Stimulated activated CD4-positive, alpha-beta T cell treated with anti-CD3 and anti-CD28 coated beads, Interleukin-1b, Interleukin-23, amount 100 ng/mL, for 24 hours (primary cell): ENCODE measurements at regions not wholly inside any gene's neighbourhood (a gene's known extent, or its start where the extent isn't known, plus 50 kb on each side); places are given as distances from the start of the nearest gene placed in this dataset.
"Not testable (repeated sequence)": the region's sequence is repeated elsewhere in the genome, so short reads cannot be mapped to it uniquely, and the experiment has no call there.

Experiments
- DNase-seq, 4 experiments: peaks; one replicate each; pipeline ENCODE4 v3.0.0-alpha.2; 2020; ENCODE audit warnings: low read depth in 4 of 4, low spot score in 1 of 4

DNA sequence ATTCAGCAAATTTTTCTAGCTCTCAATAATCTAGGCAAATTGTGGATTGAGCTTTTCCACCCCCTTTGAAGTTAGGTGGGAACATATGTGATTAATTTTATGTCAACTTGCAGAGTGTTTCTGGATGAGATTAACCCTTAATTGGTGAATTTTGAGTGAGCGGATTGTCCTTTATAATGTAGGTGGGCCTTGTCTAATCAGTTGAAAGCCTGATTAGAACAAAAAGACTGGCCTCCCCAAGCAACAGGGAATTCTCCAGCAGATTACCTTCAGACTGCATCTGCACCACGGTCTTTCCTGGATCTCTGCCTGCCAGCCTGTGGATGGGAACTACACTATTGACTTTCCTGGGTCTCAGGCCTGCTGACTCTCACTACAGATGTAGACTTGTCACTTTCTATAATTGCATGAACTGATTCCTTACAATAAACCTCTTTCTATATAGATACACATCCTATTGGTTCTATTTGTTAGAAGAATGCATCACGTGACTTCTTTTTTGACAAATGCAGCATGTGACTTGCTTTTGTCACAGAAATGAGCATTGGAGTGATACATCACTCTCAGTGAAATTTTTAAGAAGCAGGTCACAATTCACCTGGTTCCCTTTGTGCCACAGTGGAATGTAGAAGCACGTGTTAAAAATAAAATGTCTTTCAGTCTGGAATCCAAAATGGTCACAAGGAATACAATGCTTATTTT is 1038.3 kb downstream of the CDH11 start:
- no peak for DNase-seq

DNA sequence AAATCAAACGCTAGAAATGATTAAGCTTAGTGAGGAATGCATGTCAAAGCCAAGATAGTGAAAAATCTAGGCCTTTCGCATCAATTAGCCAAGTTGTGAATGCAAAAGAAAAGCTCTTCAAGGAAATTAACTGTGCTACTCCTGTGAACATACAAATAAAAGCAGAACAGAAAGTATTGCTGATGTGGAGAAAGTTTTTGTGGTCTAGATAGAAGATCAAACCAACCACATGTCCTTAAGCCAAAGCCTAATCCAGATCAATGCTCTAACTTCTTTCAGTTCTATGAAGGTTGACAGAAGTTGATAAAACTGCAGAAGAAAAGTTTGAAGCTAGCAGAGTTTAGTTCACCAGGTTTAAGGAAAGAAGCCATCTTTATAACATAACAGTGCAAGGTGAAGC is 1044.6 kb downstream of the CDH11 start:
- no peak for DNase-seq

DNA sequence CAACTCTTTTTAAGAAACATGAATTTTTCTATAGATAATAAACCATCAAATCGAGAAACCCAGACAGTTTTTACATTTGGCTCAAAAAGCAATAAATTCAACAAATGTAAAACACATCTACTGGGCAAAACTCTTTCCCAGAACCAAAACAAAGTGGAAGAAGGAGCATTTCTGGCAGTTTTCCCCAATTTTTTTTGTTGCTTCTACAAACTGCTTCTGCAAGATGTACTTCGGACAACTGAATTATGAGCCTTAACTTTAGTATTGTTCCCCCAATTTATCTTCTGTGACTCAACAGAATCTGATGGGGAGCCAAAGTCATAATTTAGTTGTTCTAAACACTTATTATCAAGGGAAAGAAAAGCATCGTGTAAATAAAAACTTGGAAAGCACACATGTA is 1047.2 kb downstream of the CDH11 start:
- no peak for DNase-seq

DNA sequence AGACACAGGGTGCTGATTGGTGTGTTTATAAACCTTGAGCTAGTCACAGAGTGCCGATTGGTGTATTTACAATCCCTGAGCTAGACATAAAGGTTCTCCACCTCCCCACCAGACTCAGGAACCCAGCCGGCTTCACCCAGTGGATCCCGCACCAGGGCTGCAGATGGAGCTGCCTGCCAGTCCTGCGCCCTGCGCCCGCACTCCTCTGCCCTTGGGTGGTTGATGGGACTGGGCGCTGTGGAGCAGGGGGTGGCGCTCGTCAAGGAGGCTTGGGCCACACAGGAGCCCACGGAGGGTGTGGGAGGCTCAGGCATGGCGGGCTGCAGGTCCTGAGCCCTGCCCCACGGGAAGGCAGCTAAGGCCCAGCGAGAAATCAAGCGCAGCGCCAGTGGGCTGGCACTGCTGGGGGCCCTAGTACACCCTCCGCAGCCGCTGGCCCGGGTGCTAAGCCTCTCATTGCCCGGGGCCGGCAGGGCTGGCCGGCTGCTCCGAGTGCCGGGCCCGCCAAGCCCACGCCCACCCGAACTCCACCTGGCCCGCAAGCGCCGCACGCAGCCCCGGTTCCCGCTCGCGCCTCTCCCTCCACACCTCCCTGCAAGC is 1049.6 kb downstream of the CDH11 start:
- DNase-seq, result not testable (repeated sequence)

DNA sequence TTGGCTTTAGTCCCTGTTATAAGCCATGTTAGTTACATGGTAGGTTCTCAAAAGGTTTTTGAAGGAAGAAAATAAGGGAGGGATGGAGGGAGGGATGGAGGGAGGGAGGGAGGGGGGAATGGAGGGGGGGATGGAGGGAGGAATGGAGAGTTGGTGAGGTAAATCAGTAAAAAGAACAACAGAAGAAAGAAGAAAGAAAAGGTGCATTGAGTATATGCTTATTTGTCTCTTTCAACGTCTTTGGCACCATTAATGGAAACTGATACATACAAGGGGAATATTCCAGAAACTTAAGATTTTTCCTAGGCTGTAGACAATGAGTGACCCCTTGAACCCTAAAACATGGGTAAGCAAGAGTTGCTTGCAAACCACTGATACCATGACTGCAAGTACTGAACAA is 1056.3 kb downstream of the CDH11 start:
- no peak for DNase-seq

DNA sequence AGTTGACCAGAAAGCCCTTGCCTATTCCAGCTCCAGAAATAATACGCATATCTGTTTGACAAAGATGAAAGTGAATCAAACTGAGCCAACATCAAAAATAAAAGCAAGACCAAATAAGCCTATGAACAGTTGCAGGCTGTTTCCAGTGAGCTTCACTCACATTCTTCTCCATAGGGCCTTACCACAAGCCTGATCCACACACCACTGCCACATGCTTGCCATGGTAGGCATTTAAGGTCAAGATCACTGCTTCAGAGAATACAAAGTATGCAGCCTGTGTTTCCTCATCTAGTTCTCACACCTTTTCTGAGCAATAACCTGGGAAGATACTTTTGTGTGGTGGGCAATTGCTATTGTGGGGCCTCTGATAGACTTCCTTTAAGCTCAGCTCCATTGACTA is 1060.2 kb downstream of the CDH11 start:
- DNase-seq, result no peak

DNA sequence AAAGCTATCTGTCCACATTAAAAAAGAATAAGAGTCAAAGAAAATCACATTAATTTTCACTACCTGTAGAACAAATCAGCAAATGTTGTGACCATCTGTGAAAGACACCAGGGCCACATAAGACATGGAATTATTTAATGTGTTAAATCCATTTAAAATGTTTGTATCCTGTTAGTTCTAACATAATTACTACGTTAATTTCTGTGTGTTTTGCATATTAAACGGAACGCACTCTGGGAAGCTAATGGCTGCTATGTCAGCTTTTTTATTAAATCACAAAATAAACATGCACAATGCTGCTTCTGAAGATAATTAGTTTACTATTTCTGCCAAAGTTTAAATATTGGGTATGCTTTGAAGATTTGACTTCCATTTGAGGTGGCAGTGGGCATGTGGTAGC is 1061.2 kb downstream of the CDH11 start:
- DNase-seq, result no peak

DNA sequence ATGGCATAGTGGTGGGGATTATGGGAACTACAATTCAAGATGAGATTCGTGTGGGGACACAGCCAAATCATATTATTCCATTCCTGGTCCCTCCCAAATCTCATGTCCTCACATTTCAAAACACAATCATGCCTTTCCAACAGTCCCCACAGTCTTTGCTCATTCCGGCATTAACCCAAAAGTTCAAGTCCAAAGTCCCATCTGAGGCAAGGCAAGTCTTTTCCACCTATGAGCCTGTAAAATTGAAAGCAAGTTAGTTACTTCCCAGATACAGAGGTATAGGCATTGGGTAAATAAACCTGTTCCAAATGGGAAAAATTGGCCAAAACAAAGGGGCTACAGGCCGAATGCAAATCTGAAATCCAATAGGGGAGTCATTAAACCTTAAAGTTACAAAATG is 1063.2 kb downstream of the CDH11 start:
- DNase-seq, result no peak

DNA sequence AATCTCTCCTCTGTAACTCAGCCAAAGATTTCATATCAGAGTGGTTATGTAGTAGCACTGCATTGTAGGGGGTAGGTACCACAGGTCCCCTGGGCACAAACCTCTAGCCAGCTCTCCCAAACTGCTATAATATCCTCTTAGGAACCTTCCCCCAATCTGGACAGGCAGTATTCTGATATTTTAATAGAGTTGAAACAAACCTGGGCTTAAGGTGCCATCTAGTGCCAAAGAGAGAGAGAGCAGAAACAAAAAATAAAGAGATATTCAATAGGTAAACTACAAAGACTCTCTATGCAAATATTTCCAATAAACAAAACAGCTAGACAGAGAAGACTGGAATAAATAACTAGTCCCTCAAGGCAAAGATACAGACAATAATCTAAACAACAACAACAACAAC is 1070.0 kb downstream of the CDH11 start:
- no peak for DNase-seq

DNA sequence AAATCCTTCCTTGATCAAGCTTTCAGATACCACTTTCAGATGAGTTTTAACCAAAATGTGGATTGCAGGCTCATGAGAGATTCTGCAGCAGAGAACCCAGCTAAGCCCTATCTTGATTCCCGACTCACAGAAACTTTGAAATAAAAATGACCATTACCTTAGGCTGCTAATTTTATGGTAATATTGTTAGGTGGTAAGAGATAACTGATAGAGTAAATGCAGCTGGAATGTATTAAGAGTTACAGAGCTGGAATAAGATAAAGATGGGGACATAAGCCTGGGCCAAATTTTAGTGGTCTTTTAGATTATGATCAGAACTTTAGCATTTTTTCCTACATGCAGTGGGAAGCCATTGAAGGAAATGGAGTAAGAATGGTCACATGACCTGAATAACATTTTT is 1074.0 kb downstream of the CDH11 start:
- no peak for DNase-seq

DNA sequence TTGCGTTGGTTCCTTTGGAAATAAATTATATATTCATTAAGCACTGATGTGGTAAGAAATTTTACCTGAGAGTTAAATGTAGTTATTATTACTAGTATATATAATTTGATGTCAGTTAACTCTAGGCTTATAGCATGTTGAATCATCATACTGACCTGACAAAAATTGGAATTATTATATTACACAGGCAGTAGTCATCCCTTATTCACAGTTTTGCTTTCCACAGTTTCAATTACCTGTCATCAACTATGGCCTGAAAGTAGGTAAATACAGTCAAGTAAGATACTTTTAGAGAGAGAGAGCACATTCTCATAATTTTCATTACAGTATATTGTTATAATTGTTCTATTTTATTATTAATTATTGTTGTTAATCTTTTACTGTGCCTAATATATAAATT is 1074.7 kb downstream of the CDH11 start:
- DNase-seq, result no peak

DNA sequence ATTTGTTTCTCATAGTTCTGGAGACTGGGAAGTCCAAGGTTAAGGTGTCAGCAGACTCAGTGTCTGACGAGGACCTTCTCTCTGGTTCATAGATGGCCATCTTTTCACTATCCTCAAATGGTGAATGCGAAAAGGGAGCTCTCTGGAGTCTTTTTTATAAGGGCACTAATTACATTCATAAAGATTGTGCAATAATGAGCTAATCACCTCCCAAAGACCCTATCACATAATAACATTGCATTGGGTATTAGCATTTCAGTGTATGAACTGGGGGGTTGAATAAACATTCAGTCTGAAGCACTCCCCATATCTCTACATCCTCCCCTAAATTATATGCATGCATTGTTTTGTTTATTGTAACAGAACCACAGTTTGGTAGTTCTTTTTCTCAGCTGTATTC is 1086.5 kb downstream of the CDH11 start:
- no peak for DNase-seq

DNA sequence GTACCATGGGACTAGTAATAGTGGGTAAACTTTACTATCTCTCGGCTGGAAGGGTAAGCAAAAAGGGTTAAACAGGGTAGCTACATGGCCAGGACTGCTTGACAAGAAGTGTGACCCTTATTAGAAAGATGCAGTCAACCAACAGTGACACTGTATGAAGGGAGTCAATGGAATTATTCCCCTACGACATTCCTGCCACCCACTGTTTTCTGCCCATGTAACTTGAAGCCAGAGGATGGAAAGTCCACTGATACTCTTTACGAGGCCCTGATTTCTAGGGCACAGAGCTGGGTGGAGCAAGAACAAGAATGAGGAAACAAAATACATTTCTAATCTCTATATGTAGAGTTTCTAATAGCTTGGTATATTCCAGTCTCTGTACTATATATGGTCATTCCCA is 1102.5 kb downstream of the CDH11 start:
- no peak for DNase-seq

DNA sequence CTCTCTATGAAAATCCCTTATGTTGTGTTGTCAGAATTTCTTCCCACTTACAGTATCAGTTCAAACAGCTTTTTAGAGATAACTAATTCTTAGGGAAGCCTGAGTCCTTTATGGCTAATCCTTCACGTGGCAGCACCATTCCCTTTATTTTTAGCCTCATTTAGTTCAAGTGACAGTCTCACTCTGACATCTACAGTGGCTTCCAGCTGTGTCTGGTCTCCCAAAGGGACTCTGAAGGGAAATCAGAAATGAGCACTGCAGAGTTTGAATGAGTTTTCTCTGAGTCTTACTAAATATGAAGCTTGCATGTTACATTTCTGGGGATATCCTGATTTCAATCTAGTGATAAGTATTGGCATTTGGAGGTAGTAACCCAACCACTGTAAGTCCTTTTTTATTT is 1104.1 kb downstream of the CDH11 start:
- DNase-seq, result no peak

DNA sequence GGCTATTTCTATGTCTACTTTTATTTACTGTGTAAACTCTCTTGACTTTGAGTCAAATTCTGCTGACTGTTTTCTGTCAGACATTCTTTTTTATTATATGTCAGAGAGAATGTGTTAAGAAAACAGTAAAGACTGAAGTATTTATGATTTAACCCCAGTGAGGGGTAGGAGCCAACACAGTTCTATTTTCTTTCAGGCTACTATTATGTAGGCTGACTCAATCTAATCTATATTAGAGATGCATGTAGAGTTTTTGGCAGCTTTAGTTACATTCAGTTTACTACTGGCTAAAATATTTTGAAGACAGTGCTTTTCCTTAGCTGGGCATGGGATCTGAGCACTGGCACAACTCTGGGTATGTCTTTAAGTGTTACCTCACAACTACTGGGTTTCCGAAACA is 1108.0 kb downstream of the CDH11 start:
- DNase-seq, result no peak

DNA sequence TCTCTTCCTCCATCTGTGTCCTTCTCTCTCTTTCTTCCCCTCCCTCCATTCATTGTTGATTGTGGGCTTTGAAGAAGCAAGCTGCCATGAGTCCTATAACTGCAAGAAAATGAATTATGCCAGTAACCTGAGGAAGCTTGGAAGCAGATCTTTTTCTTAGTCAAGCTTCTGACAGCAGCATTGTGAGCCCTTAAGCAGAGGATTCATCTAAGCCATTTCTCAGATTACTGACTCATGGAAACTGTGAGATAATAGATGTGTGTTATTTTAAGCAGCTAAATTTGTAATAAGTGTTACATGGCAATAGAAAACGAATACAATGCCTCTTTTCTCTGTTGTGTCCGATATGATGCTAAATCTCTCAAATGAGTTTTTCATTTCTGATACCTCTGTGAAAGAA is 1109.7 kb downstream of the CDH11 start:
- no peak for DNase-seq

DNA sequence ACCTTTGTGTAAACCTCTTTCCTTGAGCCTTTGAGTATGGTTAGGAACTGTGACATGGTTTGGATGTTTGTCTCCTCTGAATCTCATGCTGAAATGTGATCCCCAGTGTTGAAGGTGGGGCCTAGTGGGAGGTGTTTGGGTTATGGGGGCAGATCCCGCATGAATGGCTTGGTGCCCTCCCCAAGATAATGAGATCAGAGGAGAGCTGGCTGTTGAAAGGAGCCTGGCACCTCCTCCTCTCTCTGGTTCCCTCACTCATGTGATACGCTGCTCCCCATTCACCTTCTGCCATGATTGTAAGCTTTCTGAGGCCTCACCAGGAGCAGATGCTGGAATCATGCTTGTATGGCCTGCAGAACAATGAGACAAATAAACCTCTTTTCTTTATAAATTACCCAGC is 1110.2 kb downstream of the CDH11 start:
- DNase-seq, result no peak

DNA sequence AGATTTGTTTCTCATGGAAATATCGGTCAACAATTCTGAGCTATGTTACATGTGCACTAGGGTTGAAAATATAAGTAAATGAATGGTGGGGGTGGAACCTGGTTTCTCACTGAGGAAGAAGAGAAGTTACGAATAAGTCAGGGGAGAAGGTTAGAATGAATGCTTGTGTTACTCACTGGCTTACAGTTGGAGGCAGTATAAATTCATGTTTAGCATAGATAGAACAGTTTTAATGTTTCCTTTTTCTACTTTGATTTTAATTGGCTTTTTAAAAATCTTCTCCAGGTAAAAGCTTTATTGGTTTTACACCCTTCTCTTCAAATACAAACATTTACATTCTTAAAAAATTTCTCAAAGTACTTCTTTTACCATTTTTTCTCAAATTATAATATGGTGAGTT is 1113.7 kb downstream of the CDH11 start:
- DNase-seq, result no peak

DNA sequence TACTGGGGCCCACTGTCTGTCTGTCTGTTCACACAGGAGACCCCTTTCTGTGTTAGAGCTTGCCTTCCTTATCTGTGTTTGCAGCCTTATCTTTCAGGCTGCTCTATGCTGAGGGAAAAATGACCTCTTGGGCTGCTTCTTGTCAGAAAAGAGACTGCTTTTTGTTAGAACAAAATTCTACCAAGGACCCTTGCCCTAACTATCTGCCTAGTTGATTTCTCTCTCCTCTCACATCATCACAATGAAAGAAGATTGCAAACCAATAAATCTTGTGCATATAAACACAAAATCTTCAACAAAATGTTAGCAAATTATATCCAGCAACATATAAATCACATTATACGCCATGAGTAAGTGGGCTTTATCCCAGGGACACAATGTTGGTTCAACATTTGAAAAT is 1117.7 kb downstream of the CDH11 start:
- no peak for DNase-seq

DNA sequence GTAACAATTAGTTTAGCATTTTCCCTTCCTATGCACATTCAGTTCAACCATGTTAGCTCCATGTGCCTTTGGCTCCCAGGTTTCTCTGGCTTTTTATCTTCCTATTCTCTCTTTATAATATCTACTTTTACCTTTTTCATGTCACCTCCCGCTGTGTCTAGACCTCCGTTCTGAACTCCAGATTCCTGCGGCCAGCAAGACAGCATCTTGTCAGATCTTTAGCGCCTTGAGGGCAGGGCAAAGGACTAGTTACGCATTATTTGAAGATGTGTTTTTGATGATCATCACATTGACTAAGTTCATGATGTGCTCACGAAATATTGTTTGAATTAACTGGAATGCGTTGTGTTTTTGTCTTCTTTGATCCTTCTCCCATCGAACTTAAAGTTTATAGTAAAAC is 1126.8 kb downstream of the CDH11 start:
- no peak for DNase-seq

DNA sequence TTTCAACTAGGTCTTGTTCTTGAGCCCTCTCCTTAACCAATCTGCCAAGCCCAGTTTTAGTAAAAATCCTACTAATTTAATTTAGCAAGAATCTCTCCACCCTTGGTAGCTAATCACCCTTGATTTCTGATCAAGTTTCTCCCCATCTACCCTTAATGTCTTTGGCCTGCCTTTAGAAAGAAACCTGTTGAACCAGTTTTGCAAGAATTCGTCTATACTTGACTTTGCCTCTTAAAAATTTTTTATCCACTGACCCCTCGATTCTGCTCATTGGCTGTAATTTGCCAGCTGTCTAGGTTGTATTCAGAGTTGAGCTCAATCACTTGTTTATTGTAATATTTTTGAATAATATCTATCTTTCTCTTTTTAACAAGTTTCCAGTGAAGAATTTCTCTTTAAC is 1138.5 kb downstream of the CDH11 start:
- DNase-seq, result no peak

DNA sequence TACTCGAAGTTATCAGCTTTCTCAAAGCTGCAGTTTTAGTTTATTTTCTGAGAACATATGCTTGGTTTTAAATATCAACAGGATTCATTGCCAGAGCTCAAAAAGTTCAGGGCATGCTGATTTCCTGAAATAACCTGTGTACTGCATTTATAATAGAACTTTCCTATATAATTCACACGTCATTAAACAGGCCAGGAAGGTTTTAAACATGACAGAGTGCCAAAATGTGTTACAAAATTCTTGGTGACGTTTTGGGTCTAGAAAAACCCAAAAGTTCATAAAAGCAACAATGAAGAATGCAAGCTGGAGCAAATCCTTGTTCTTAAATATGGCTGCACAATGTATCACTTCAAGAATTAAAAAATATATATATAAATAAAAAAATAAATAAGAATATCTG is 1139.1 kb downstream of the CDH11 start:
- DNase-seq, result no peak

DNA sequence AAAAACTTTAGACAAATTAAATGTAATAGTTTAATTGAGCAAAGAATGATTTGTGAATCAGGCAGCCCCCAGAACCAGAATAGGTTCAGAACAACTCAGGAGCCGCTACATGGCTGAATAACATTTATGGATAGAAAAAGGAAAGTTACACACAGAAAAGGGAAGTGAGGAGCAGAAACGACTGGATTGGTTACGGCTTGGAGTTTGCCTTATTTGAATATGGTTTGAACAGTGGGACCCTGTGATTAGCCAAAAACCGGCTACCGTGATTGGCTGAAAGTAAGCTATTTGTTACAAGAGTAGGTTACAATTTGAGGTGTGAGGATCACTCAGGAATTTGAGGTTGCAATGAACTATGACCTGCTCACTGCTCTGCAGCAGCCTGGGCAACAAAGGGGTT is 1139.8 kb downstream of the CDH11 start:
- no peak for DNase-seq
